OCI-LY7 (cell line): ENCODE measurements at regions not wholly inside any gene's neighbourhood (a gene's known extent, or its start where the extent isn't known, plus 50 kb on each side); places are given as distances from the start of the nearest gene placed in this dataset.
"Not testable (repeated sequence)": the region's sequence is repeated elsewhere in the genome, so short reads cannot be mapped to it uniquely, and the experiment has no call there.

Source experiments
- BruUV-seq: library from RNA; stranded (reverse); fragments of 400-500 nt; replicated peaks from 2 replicates; lab custom pipeline; 2021; lab: Mats Ljungman, UMichigan
- CTCF ChIA-PET: fragments of 300-600 bp; sonication (Branson Sonifier 250); formaldehyde crosslinking; loops from one replicate; lab custom pipeline; 2022; ENCODE audit warnings: antibody characterized with exemption; ENCODE audit not compliant: unreplicated experiment; lab: Charles Lee
- POLR2A ChIA-PET: fragments of 300-600 bp; sonication (Branson Sonifier 250); formaldehyde crosslinking; loops from one replicate; lab custom pipeline; 2022; ENCODE audit warnings: antibody characterized with exemption; lab: Charles Lee
- DNase-seq: peaks from one replicate; pipeline ENCODE4 v3.0.0-alpha.2; 2015; ENCODE audit warnings: low spot score
- H2AFZ ChIP-seq: fragments of 200-600 bp; sonication (generic), shearing (Covaris generic); 2 replicates; pipeline ENCODE4 v1.6.1; 2014; ENCODE audit warnings: mild to moderate bottlenecking, antibody characterized with exemption, low read length, moderate library complexity
- H3K27ac ChIP-seq: fragments of 200-600 bp; sonication (generic); 2 replicates; pipeline ENCODE4 v1.5.1; 2014; ENCODE audit warnings: mixed run types, low read depth, mild to moderate bottlenecking, moderate library complexity, low read length, inconsistent platforms; ENCODE audit not compliant: poor library complexity, severe bottlenecking
- H3K36me3 ChIP-seq: fragments of 200-600 bp; sonication (generic); 2 replicates; pipeline ENCODE4 v1.6.1; 2014; ENCODE audit warnings: mild to moderate bottlenecking, antibody characterized with exemption, low read length, moderate library complexity, mixed read lengths; ENCODE audit not compliant: insufficient read depth
- H3K4me1 ChIP-seq: fragments of 200-600 bp; sonication (generic); 2 replicates; pipeline ENCODE4 v1.5.1; 2014; ENCODE audit warnings: mild to moderate bottlenecking, low read length; ENCODE audit not compliant: insufficient read depth, poor library complexity, severe bottlenecking
- H3K4me2 ChIP-seq: fragments of 200-600 bp; sonication (generic); 2 replicates; pipeline ENCODE4 v1.6.1; 2014; ENCODE audit warnings: mild to moderate bottlenecking, low read length
- H3K4me3 ChIP-seq: fragments of 200-600 bp; sonication (generic); 2 replicates; pipeline ENCODE4 v1.5.1; 2014; ENCODE audit warnings: mild to moderate bottlenecking, low read depth, low read length; ENCODE audit not compliant: poor library complexity, severe bottlenecking
- H3K79me2 ChIP-seq: fragments of 200-600 bp; sonication (generic); 2 replicates; pipeline ENCODE4 v1.6.1; 2016; ENCODE audit warnings: low read depth, mild to moderate bottlenecking, low read length, moderate library complexity, mixed read lengths; ENCODE audit not compliant: insufficient read depth
- H3K9me2 ChIP-seq: fragments of 200-600 bp; sonication (generic); 2 replicates; pipeline ENCODE4 v1.6.1; 2016; ENCODE audit warnings: mild to moderate bottlenecking, low read length, mixed read lengths; ENCODE audit not compliant: insufficient read depth
- H3K9me3 ChIP-seq: fragments of 200-600 bp; sonication (generic); 2 replicates; pipeline ENCODE4 v1.6.1; 2014; ENCODE audit warnings: mild to moderate bottlenecking, mixed run types, low read length, mixed read lengths
- H4K20me1 ChIP-seq: fragments of 200-600 bp; sonication (generic); 2 replicates; pipeline ENCODE4 v1.6.1; 2014; ENCODE audit warnings: mild to moderate bottlenecking, antibody characterized with exemption, low read length, moderate library complexity, mixed read lengths; ENCODE audit not compliant: insufficient read depth
- CTCF ChIP-seq: fragments of 200-600 bp; sonication (generic); conservative IDR thresholded peaks from 2 replicates; pipeline ENCODE4 v1.5.1; 2014; ENCODE audit warnings: mild to moderate bottlenecking, antibody characterized with exemption, low read length, moderate library complexity, mixed read lengths
- EZH2phosphoT487 ChIP-seq: fragments of 200-600 bp; sonication (generic); IDR thresholded peaks from 2 replicates; pipeline ENCODE4 v1.6.1; 2018; ENCODE audit warnings: low read depth, borderline replicate concordance, mild to moderate bottlenecking, mixed run types, antibody characterized with exemption, low read length, moderate library complexity, mixed read lengths
- intact Hi-C: fragments of 100-400 bp; cut with micrococcal nuclease; formaldehyde crosslinking; loops from one replicate; pipeline ENCODE4 v1.10.0; 2022; ENCODE audit not compliant: unreplicated experiment

GRCh38 chr2:132253496-132254305 lies 91.9 kb upstream of the ANKRD30BL start:
- intact Hi-C loops, result no loop called here

GRCh38 chr2:132254306-132254919 lies 92.7 kb upstream of the ANKRD30BL start:
- BruUV-seq, H3K36me3 ChIP-seq, H3K4me3 ChIP-seq, intact Hi-C loops, H3K9me2 ChIP-seq, POLR2A ChIA-PET, H2AFZ ChIP-seq, H3K4me2 ChIP-seq, H3K27ac ChIP-seq, H3K4me1 ChIP-seq, CTCF ChIA-PET, DNase-seq, H4K20me1 ChIP-seq, H3K9me3 ChIP-seq, H3K79me2 ChIP-seq: not testable (repeated sequence)

More at GRCh38 chr2:132253496-132254305, 91.9 kb upstream of the ANKRD30BL start:
- no peak overlapping the region for H2AFZ ChIP-seq
- H3K36me3 ChIP-seq, result no peaks in the 10 kb centered on the region
- no peak for DNase-seq
- ChIA-PET CTCF (no interaction called here), POLR2A (no interaction called here)
- no TSS peak for BruUV-seq
- no peaks in the 10 kb centered on the region for H3K9me3 ChIP-seq
- no peaks in the 10 kb centered on the region for H4K20me1 ChIP-seq
- no peak overlapping the region for H3K27ac ChIP-seq
- H3K79me2 ChIP-seq, result no peaks in the 10 kb centered on the region
- H3K9me2 ChIP-seq, result no peaks in the 10 kb centered on the region
- TF ChIP-seq CTCF (no peak), EZH2phosphoT487 (no peak)
- H3K4me2 ChIP-seq, result no peak overlapping the region
- no peaks in the 10 kb centered on the region for H3K4me1 ChIP-seq
- no peak overlapping the region for H3K4me3 ChIP-seq

GRCh38 chr2:132255714-132256113 lies 94.0 kb upstream of the ANKRD30BL start:
- Histone ChIP-seq H3K79me2 (no peaks in the 10 kb centered on the region), H3K9me3 (no peaks in the 10 kb centered on the region), H3K4me1 (no peaks in the 10 kb centered on the region), H4K20me1 (no peaks in the 10 kb centered on the region), H3K36me3 (no peaks in the 10 kb centered on the region), H3K4me3 (no peak overlapping the region), H2AFZ (no peak overlapping the region), H3K4me2 (no peak overlapping the region), H3K9me2 (no peaks in the 10 kb centered on the region), H3K27ac (no peak overlapping the region)
- TF ChIP-seq EZH2phosphoT487, result no peak
- no peak for TF ChIP-seq CTCF
- ChIA-PET CTCF (no interaction called here), POLR2A (no interaction called here)
- no peak for DNase-seq
- BruUV-seq, result no TSS peak
- intact Hi-C loops, result no loop called here
